OCI-M2 (cell line): ENCODE measurements at regions not wholly inside any gene's neighbourhood (a gene's known extent, or its start where the extent isn't known, plus 50 kb on each side); places are given as distances from the start of the nearest gene placed in this dataset.

ENCODE experiments used
- DNase-seq: peaks from one replicate; lab custom pipeline; 2025; ENCODE audit not compliant: unreplicated experiment; lab: John Stamatoyannopoulos, UW

DNA sequence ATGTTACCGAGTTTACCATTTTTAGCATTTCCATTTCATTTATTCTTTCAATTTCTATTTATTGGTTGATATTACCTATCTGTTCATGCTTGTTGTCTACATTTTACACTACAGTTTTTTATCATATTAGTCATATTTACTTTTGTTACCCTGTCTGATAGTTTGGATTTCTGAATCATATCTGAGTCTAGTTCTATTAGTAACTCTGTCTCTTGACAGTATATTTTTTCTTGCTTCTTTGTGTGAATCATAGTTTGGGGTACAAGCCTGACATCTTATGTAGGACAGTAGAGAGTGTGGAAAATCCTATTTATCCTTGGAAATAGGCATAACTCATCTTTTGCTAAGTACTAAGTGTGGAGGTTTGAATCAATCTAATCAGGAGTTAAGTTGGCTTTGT lies 263.9 kb upstream of the SESN3 start:
- no peak for DNase-seq

DNA sequence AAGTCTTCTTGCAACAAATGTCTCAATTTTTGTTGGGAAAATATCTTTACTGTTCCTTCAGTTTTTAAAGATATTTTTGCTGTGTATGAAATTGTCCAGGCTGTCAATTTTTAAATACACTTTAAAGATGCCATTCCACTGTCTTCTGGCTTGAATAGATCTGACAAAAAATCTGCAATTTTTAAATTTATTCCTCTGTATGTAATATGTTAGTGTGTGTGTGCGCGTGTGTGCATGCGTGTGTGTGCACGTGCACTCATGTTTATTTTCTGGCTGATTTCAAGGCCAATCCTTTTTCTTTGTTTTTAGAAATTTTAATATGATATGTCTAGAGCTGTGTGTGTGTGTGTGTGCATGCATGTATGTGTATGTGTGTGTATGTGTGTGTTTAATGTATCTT lies 263.2 kb upstream of the SESN3 start:
- no peak for DNase-seq

DNA sequence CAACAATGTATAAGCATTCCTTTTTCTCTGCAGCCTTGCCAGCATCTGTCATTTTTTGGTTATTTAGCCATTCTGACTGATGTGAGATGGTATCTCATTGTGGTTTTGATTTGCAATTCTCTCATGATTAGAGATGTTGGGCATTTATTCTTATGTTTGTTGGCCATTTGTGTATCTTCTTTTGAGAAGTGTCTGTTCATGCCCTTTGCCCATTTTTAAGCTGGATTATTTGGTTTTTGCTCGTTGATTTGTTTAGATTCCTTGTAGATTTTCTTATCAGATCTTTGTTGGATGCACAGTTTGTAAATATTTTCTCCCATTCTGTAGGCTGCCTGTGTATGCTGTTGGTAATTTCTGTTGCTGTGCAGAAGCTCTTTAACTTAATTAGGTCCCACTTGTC lies 259.6 kb upstream of the SESN3 start:
- no peak for DNase-seq

DNA sequence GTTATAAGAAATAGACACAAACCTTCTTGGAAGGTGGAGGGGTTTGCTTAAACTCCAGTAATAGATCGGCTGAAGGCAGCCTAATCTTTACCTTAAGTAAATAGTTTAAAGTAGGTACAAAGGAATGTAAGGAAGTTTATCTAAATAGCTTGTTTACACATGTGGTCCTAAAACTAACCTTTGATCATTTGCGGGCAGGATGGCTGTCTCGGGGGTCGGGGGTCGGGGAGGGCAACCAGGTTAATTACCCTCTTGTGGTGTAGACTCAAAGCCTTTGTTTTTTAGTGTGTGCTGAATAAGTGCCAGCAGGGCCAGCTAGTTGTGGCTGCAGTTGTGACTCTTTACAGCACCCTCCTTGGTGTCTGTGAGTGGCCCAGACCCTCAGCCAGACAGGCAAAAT lies 256.9 kb upstream of the SESN3 start:
- no peak for DNase-seq

DNA sequence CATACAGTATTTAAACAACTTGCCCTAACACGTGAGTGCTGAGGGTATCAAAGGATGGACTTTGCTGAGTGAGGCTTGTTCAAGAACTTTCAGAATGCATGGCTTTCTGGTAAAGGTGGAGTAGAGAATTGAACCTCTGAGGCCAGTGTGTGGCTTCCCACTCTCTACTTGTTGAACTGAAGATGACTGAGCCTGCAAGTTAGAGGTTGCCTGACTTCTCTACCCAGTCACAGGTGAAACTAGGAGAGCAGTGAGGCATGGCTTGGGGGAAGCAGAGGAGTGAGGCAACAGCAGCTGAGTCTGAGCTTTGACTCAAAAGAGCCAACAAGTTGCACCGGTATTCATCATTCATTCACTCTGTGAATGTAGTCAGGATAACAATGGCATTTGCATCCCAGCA lies 256.4 kb upstream of the SESN3 start:
- DNase-seq = no peak

DNA sequence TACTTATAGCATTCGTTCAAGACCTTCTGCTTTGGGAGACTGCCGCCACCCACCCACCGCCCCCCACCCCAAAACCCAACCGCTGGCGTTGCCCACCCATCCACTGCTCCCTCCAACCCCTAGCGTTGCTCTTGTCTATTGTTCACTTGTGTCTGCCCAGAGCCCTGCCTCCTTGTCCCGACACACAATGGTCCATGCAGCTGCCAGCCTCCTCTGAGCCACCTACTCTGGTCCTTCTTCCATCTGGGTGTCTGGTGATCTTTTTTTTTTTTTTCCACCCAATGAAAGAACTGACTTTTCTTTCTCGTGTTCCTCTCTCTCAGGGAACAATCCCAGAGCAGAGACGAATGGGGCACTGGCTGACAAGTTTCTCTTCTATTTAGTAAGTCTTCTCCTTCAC lies 256.0 kb upstream of the SESN3 start:
- no peak for DNase-seq

DNA sequence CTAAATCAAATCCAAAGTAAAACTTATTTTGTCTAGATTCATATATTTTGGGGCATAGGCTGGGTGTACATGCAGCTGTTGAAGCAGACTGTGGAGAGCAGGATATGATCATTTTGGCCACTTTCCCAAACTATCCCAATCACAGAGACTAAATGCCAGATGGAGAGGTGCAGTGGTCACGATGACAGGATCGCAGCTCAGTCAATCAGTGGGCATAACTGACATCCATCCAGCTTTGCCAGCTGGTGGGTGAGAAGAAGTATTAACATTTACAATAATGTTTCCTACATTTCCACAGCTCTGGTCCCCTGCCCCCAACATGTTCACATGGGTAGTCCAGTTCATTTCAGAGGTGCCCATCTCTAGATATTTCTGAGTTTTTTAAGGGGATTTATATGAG lies 255.5 kb upstream of the SESN3 start:
- no peak for DNase-seq

DNA sequence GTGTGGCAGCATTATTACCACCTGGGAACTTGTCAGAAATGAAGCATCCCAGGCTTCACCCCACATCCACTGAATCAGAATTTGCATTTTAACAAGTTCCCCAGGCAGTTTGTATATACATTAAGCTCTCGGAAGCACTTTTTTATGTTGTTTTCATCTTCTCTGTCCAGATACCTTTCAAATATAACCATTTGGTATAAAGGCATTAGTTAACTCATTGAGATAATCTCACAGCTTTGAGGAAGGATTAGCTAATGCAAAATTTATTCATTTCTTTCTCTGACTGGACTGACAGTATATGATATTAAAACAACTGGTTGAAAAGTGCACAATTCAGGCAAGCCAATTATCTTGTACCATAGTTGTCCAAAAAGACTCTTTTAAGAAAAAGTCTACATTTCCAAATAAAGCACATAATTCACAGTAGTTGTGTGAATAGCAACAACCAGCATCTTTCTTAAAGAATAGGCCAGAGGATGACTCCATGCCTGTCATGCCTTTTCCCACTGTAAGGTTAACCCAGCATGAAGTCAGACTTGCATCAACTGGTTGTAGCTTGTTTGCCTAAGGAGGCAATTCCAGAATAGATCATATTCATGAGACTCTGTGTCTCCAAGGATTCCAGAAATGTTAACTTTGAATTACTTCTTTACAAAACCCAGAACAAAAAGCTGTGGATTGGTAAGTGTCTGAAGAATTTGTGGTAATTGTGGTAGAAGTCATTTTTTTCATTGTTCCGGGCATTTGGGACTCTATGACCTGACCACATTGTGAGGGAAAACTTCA lies 254.3 kb upstream of the SESN3 start:
- DNase-seq = no peak

DNA sequence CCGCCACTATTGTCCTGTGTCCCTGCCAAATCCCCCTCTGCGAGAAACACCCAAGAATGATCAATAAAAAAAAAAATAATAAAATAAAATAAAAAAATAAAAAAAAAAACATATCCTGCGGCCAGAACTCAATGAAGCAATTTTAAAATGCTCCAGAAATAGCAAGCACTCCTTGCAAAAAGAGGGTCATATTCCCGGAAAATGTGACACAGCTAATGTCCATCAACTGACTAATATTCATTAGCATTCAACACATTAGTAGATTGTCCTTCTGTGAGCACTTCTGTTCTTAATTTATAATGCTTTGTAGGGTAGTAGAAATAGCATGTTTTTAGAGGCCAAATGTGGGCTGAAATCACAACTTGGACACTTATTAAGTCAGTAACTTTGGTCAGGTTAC lies 252.3 kb upstream of the SESN3 start:
- DNase-seq = no peak

DNA sequence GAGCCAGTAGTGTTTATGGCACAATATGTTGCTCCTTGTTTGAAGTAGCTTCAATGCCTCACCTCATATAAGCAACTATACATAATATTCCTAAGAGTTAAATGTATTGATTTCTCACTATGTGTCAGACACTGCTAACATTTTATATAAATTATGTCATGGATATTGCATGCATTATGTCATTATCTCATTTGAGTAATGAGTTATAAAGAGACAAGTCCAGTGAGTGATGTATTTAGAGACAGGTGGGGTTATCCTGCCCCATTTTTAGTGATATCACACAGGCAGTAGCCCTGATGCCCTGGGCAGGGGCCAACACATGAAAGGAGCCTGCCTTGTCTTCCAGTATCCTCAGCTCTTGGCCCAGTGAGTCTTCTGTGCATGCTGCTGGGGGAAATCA lies 247.0 kb upstream of the SESN3 start:
- DNase-seq = no peak

DNA sequence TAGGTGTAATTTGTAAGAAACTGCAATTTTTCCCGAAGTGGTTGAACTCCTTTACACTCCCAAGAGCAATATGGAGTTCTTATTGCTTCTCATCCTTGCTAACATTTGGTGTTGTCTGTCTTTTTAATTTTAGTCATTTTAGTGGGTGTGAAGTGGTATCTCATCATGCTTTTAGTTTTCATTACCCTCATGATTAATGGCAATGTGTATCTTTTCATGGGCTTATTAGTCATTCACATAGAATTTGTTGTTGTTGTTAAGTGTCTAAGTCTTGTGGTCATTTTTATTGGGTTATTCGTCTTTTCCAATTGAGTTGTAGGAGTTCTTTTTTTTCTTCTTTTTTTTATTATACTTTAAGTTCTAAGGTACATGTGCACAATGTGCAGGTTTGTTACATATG lies 238.3 kb upstream of the SESN3 start:
- DNase-seq = no peak

DNA sequence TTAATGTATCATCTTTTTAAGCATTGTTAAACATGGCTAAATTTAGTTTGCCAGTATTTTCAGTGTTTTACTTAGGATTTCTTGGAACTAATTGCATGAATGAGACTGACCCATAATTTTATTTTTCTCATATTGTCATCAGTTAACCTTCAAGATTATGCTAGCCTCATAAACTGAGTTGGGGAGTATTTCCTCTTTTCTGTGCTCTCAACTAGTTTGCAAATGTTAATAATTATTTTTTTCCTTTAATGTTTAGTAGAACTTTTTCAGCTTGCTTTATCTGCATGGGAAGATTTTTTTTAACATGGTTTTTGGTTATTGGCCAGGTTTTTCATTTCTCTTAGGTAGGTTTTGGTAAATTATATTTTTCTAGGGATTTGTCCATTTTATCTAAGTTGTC lies 235.4 kb upstream of the SESN3 start:
- no peak for DNase-seq

DNA sequence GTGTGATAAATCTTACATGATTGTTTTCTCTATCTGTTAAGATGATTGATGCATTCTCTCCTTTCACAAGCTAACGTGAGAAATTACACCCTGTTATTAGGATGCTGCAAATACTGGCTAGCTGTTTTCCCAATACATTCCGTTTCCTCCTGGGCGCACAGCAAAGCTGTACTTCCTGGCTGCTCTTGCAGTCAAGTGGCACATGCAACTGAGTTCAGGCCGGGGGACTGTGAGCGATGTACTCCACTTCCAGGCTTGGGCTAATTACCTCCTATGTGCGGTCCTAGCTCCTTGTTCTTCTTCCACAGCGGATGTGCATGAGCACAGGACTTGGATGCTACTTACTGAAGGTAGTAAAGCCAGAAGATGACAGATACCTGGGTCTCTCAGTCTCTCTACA lies 234.9 kb upstream of the SESN3 start:
- DNase-seq = no peak

DNA sequence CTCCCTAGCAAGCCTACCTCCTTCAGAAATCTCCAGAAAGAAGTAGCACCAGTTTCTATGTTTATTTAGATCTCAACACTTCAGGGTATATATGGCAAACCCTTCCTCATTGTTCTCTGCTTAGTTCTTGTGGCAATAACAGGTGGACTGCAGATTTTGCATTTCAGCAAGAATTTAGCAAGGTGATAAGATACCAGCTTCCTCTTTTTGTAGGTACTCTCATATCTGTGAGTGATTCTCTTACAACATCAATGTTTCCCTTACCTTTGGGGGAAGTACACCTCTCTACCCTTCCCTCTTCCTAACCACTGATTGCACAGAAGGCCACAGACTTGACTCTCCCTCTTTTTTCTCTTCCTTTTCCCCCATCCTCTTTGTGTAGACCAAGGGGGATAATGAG lies 230.9 kb upstream of the SESN3 start:
- no peak for DNase-seq

DNA sequence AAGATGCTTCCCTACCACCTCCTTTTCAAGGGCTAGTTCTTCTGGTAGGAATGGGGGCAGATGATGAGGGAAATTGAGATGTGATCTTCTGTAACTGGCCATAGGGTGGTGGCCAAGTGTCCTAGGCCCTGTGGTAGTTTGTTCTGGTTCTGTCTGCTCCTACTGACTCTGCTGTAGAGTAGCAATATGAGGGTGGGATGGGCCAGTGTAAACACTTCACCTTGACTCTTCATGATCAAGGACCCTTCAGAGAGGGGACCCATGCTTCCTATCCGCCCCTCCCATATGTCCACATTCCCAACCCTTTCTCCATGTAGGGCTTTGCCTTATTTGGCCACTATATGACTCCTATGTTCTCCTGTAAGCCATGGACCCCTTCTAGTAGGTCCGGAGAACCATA lies 230.3 kb upstream of the SESN3 start:
- DNase-seq = no peak

DNA sequence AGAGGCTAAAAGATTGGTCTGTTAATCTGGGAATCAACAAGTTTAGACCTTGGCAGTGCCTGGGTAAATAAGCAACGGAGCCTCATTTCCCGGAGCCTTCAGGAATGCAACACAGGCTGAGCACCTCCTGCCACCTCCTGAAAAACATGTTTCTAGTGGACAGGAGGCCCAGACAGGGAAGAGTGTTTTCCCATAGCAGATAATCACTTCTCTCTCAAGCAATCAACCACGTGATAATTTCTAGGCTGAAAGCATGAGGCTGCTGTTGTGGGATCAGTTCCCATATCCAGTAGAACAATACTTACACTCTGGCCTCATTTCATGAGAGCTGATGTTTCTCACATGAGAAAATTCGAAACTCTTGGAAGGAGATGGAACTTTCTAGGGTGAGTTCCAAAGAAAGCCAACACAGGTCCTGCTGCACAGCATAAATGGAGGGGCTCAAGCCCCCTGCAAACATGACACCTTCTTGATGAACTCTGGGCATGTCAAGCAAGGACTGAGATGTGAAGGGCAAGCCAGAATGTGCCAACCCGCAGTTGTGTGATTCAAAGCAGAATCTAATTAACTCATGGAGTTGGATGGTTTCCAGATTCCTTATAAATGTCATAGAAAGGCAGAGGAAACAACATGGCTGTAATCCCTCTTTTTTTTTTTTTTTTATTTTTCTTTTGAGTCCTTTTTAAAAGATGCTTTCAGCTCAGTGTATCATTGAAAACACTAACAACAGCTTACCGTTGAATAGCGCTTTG lies 228.5 kb upstream of the SESN3 start:
- DNase-seq = no peak

DNA sequence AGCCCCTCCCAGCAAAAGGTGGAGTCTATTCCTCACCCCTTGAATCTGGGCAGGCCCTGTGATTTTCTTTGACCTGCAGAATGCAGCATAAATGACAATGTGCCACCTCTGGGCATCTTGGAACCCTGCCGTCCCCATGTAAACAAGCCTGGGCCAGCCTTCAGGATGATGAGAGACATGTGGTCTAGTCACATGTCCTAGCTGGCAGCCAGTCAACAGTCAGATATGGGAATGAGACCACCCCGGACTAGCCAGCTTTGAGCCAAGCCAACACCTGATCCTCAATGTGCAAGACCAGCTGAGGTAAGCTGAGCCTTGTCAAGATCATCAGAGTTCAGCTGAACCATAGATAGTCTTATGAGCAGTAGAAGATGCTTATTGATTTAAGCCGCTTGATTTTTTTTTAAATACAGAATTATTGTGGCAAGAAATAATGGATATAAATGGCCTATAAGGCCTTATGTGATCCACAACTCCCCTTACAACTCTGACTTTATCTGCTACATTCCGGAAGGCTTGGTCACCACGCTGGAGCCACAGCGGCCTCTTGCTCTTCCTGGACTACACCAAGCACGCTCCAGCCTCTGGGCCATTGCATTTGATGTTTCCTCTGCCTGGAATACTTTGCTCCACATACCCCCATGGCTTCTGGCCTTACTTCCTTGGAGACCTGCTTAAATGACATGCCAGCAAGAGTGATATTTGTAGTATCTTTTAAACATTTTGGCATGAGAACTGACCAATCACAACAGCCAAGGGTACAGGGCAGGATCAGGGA lies 225.9 kb upstream of the SESN3 start:
- no peak for DNase-seq

DNA sequence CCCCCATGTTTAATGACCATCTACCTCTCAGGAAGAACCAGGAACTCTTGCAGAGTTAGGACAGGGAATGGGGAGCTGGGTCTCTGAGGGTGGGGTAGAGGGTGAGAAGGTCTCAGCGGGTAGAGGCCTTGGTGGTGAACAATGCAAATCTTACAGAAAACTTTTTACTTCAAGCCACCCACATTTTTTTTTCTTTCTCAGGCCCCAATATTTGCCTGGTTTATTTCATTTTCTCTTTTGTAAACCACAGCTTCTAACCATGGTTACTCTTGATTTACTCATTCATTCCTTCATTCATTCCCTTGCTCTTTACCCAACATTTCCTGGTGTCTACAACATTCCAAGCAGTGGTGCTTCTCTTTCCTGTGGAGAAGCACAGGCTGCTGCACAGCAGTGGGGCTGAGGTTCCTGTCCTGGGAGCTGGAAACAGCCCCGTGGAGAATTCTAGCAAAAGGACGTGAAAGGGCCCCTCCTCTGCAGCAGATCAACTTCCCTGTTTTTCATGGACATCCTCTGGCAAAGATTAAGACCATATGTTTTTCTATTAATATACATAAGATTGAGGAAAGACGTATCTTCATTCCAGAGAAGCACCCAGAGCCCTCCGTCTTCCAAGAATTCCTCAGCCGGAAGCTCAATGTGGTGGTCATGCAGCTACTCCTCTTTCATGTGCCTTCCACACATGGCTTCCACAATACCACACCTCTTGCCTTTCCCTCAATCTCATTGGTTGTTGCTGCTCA lies 224.4 kb upstream of the SESN3 start:
- DNase-seq = no peak

DNA sequence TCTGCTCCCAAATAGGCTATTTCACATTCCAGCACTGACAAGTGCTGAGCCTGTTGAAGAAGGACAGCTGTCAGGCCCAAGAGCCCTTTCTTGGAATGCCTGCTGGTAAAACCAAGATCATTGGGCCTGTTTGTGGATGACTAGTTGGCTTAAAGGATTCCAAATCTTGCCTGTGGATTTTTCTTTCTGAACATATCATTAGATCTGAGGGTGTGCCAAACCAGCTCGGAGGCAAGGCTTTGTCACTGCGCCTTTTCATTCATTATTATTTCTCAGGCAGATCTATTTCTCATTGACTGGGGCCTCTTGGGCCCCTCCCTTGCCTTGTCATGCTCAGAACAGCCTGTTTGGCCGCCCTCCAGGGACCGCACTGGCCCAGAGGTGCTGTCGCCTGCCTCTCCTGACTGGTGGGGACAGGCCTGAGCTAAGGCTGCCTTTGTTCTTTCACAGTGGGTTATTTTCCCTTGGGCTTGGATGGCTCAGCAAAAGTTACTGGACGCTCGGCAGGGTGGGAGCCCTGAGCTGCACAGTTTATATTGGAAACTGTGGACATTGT lies 222.7 kb upstream of the SESN3 start:
- no peak for DNase-seq

DNA sequence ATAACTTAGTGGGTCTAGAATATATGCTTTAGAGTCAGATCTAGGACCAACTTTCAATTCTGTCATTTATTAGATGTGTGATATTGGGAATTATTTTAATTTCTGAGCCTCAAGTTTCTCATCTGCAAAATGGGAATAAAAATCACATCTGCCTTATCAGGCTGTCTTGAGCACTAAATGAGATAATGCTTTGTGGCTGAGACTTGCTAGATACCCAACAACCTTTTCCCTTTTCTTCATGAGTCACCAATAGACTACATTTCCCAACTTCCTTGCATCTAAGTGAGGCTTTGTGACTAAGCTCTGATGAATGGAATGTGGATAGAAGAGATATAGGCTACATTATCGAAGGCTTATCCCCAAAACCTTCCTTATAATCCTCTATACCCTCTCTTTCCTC lies 220.7 kb upstream of the SESN3 start:
- no peak for DNase-seq

DNA sequence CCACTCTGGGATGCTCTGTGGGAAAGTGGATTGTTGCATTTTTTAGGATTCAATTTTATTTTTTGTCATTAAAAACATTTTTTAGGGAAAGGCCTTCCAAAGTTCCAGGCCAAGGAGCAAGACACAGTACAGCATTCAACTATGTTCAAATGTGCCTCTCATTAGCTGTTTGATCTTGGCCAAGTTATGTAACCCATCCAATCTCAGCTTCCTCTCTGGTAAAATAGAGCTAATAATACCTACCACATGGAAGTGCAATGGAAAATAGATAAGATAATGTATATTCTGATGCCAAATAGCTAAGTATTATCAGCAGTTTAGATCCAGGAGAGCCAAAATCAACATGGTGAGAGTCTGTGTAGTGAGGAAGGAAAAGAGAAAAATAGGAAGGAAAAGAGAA lies 220.3 kb upstream of the SESN3 start:
- no peak for DNase-seq
